ENCODE measurements at regions not wholly inside any gene's neighbourhood (a gene's known extent, or its start where the extent isn't known, plus 50 kb on each side); places are given as distances from the start of the nearest gene placed in this dataset.

- Mint-ChIP-seq H3K4me3 (no peak overlapping the region), H3K4me1 (no peaks in the 10 kb centered on the region), H3K27ac (no peak overlapping the region), H3K9me3 (peaks cover 7 to 8% of the 10 kb centered on the region in 2 donors), H3K27me3 (no peaks in the 10 kb centered on the region)
- DNase-seq (no peak), ATAC-seq (no peak)
Measured at GRCh38 chr16:8182761-8183160, 407.6 kb downstream of the TMEM114 start.

- H3K27ac Mint-ChIP-seq, result no peak overlapping the region
- H3K9me3 Mint-ChIP-seq, result peaks cover 0 to 7% of the 10 kb centered on the region in 2 donors
- no peak for ATAC-seq
- no peak overlapping the region for H3K4me3 Mint-ChIP-seq
- H3K4me1 Mint-ChIP-seq, result no peaks in the 10 kb centered on the region
- DNase-seq, result no peak
- H3K27me3 Mint-ChIP-seq, result no peaks in the 10 kb centered on the region
Measured at GRCh38 chr16:8179615-8180014, 410.7 kb downstream of the TMEM114 start.

- Mint-ChIP-seq H3K27me3 (no peaks in the 10 kb centered on the region), H3K9me3 (peaks cover 0 to under 1% of the 10 kb centered on the region in 2 donors), H3K4me1 (no peaks in the 10 kb centered on the region), H3K4me3 (no peak overlapping the region), H3K27ac (no peak overlapping the region)
- ATAC-seq, result no peak
- no peak for DNase-seq
Measured at GRCh38 chr16:8178271-8178670, 412.0 kb downstream of the TMEM114 start.

GRCh38 chr16:8175411-8175810 is 414.9 kb downstream of the TMEM114 start:
- H3K27ac Mint-ChIP-seq, result no peak overlapping the region
- H3K27me3 Mint-ChIP-seq, result peaks cover 7% of the 10 kb centered on the region
- no peak for ATAC-seq

GRCh38 chr16:8173111-8173644 is 417.1 kb downstream of the TMEM114 start:
- H3K27ac Mint-ChIP-seq, result no peak overlapping the region
- ATAC-seq, result no peak
- peak; percentile 14 to 30 for DNase-seq
- no peaks in the 10 kb centered on the region for H3K4me1 Mint-ChIP-seq
- no peak overlapping the region for H3K4me3 Mint-ChIP-seq
- H3K27me3 Mint-ChIP-seq, result peaks cover 7% of the 10 kb centered on the region
- H3K9me3 Mint-ChIP-seq, result peaks cover 0 to 17% of the 10 kb centered on the region in 2 donors

More at GRCh38 chr16:8175411-8175810, 414.9 kb downstream of the TMEM114 start:
- no peak overlapping the region for H3K4me3 Mint-ChIP-seq
- DNase-seq, result no peak
- no peaks in the 10 kb centered on the region for H3K4me1 Mint-ChIP-seq
- H3K9me3 Mint-ChIP-seq, result peaks cover 0 to 6% of the 10 kb centered on the region in 2 donors

- Mint-ChIP-seq H3K9me3 (peaks cover 0 to 17% of the 10 kb centered on the region in 2 donors), H3K4me3 (no peak overlapping the region), H3K4me1 (no peaks in the 10 kb centered on the region), H3K27ac (no peak overlapping the region), H3K27me3 (peaks cover 7% of the 10 kb centered on the region)
- ATAC-seq (no peak), DNase-seq (no peak)
Measured at GRCh38 chr16:8172551-8172950, 417.8 kb downstream of the TMEM114 start.

GRCh38 chr16:8168016-8168415 is 422.3 kb downstream of the TMEM114 start:
- Mint-ChIP-seq H3K27me3 (peaks cover 7% of the 10 kb centered on the region), H3K4me3 (no peak overlapping the region), H3K9me3 (peaks cover 0 to 17% of the 10 kb centered on the region in 2 donors), H3K4me1 (no peaks in the 10 kb centered on the region), H3K27ac (no peak overlapping the region)
- ATAC-seq (no peak), DNase-seq (no peak)

- no peak overlapping the region for H3K27ac Mint-ChIP-seq
- H3K4me1 Mint-ChIP-seq, result no peaks in the 10 kb centered on the region
- DNase-seq (no peak), ATAC-seq (no peak)
- peaks cover 7% of the 10 kb centered on the region for H3K27me3 Mint-ChIP-seq
- peaks cover 0 to 17% of the 10 kb centered on the region in 2 donors for H3K9me3 Mint-ChIP-seq
- no peak overlapping the region for H3K4me3 Mint-ChIP-seq
Measured at GRCh38 chr16:8167436-8167835, 422.9 kb downstream of the TMEM114 start.

GRCh38 chr16:8158051-8158450 is 432.3 kb downstream of the TMEM114 start:
- DNase-seq (no peak), ATAC-seq (no peak)
- no peak overlapping the region for H3K27ac Mint-ChIP-seq
- peaks cover 14 to 26% of the 10 kb centered on the region in 2 donors for H3K9me3 Mint-ChIP-seq
- H3K4me1 Mint-ChIP-seq, result no peaks in the 10 kb centered on the region
- H3K4me3 Mint-ChIP-seq, result no peak overlapping the region
- no peaks in the 10 kb centered on the region for H3K27me3 Mint-ChIP-seq

- Mint-ChIP-seq H3K27ac (no peak overlapping the region), H3K4me3 (no peak overlapping the region), H3K27me3 (no peaks in the 10 kb centered on the region), H3K9me3 (peaks cover 9 to 28% of the 10 kb centered on the region in 2 donors), H3K4me1 (no peaks in the 10 kb centered on the region)
- ATAC-seq (no peak), DNase-seq (no peak)
Measured at GRCh38 chr16:8155275-8155674, 435.0 kb downstream of the TMEM114 start.

- Mint-ChIP-seq H3K4me1 (no peaks in the 10 kb centered on the region), H3K27me3 (no peaks in the 10 kb centered on the region), H3K9me3 (peaks cover 9 to 19% of the 10 kb centered on the region in 2 donors), H3K4me3 (no peak overlapping the region), H3K27ac (no peak overlapping the region)
- DNase-seq (no peak), ATAC-seq (no peak)
Measured at GRCh38 chr16:8146256-8147012, 443.9 kb downstream of the TMEM114 start.

GRCh38 chr16:8138666-8139065 is 451.6 kb downstream of the TMEM114 start:
- H3K27me3 Mint-ChIP-seq, result no peaks in the 10 kb centered on the region
- H3K4me3 Mint-ChIP-seq, result no peak overlapping the region
- no peak overlapping the region for H3K27ac Mint-ChIP-seq
- H3K9me3 Mint-ChIP-seq, result peaks cover 0 to 12% of the 10 kb centered on the region in 2 donors
- no peaks in the 10 kb centered on the region for H3K4me1 Mint-ChIP-seq
- ATAC-seq (no peak), DNase-seq (no peak)

- DNase-seq (no peak), ATAC-seq (no peak)
- Mint-ChIP-seq H3K27me3 (no peaks in the 10 kb centered on the region), H3K27ac (peak overlapping the region in 1 of 2 donors; percentile 62), H3K4me1 (no peaks in the 10 kb centered on the region), H3K9me3 (peaks cover 0 to 12% of the 10 kb centered on the region in 2 donors), H3K4me3 (no peak overlapping the region)
Measured at GRCh38 chr16:8137606-8138005, 452.7 kb downstream of the TMEM114 start.

GRCh38 chr16:8130197-8130596 is 460.1 kb downstream of the TMEM114 start:
- Mint-ChIP-seq H3K4me1 (no peaks in the 10 kb centered on the region), H3K27ac (no peak overlapping the region), H3K27me3 (no peaks in the 10 kb centered on the region), H3K9me3 (peaks cover 2 to 17% of the 10 kb centered on the region in 2 donors), H3K4me3 (no peak overlapping the region)
- no peak for ATAC-seq
- DNase-seq, result no peak

- ATAC-seq, result no peak
- H3K4me3 Mint-ChIP-seq, result no peak overlapping the region
- H3K9me3 Mint-ChIP-seq, result peaks cover 4 to 24% of the 10 kb centered on the region in 2 donors
- no peaks in the 10 kb centered on the region for H3K27me3 Mint-ChIP-seq
- H3K27ac Mint-ChIP-seq, result no peak overlapping the region
- no peak for DNase-seq
- no peaks in the 10 kb centered on the region for H3K4me1 Mint-ChIP-seq
Measured at GRCh38 chr16:8127070-8127469, 463.2 kb downstream of the TMEM114 start.

- no peak overlapping the region for H3K27ac Mint-ChIP-seq
- no peak overlapping the region for H3K4me3 Mint-ChIP-seq
- DNase-seq (no peak), ATAC-seq (no peak)
- H3K27me3 Mint-ChIP-seq, result no peaks in the 10 kb centered on the region
- peaks cover 4 to 20% of the 10 kb centered on the region in 2 donors for H3K9me3 Mint-ChIP-seq
- no peaks in the 10 kb centered on the region for H3K4me1 Mint-ChIP-seq
Measured at GRCh38 chr16:8126313-8126712, 464.0 kb downstream of the TMEM114 start.

All from stimulated activated naive CD8-positive, alpha-beta T cell treated with anti-CD3 and anti-CD28 coated beads, Interleukin-15, amount 100 ng/mL, for 72 hours (primary cell).